ENCODE measurements at regions not wholly inside any gene's neighbourhood (a gene's known extent, or its start where the extent isn't known, plus 50 kb on each side); places are given as distances from the start of the nearest gene placed in this dataset.
A peak's percentile ranks its signal among the peaks of the same experiment; 100 is the strongest.

DNA sequence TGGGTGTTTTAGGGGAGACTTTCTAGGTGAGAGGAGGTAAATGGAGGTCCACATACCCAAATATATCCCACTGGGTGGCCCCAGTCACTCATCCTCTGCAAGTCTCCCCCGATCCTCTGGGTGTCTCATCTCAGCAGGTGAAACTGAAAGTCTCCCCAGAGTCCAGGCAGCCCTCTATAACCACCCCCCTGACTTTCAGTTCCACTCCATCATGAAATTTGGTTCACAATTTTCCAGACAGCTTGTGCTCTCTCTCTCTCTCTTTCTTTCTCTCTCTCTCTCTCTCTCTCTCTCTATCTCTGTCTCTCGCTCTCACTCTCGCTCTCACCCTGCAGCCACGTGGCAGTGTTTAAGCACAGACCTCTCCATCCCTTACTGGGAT lies 56.7 kb upstream of the ELN start:
- no peak overlapping the region for H3K27ac ChIP-seq
- TF ChIP-seq, protein P1, sequence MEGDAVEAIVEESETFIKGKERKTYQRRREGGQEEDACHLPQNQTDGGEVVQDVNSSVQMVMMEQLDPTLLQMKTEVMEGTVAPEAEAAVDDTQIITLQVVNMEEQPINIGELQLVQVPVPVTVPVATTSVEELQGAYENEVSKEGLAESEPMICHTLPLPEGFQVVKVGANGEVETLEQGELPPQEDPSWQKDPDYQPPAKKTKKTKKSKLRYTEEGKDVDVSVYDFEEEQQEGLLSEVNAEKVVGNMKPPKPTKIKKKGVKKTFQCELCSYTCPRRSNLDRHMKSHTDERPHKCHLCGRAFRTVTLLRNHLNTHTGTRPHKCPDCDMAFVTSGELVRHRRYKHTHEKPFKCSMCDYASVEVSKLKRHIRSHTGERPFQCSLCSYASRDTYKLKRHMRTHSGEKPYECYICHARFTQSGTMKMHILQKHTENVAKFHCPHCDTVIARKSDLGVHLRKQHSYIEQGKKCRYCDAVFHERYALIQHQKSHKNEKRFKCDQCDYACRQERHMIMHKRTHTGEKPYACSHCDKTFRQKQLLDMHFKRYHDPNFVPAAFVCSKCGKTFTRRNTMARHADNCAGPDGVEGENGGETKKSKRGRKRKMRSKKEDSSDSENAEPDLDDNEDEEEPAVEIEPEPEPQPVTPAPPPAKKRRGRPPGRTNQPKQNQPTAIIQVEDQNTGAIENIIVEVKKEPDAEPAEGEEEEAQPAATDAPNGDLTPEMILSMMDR (IDR thresholded peaks at IDR 0.05): no peak
- TF ChIP-seq ZFX (IDR thresholded peaks at IDR 0.05; ENCODE audit: borderline replicate concordance): no peak

DNA sequence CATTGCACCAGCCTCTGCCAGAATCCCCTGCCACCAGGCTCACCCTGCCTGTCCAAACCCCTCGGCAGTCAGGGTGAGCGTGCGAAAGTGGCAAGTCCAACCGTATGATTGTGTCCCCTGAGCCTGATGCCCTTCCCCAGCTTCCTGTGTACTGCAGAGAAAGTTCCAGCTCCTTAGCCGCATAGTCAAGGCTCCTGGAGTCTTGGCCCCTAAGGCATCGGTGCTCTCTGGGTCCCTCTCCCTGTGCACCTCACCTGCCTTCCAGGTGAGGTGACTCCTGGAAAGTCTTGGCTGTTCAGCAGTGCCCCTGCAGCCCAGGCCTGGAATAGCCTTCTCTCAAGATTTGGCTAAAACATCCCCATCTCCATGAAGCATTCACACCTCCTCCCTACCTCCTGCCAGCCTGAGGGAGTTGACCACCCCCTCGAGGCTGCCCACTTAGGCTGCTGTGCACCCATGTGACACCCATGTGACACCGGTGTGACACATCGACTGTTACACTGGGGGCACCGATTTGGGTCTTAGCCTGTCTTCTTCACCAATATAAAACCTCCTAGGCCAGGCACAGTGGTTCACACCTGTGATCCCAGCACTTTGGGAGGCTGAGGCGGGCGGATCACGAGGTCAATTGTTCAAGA lies 56.1 kb upstream of the ELN start:
- TF ChIP-seq ZFX (IDR thresholded peaks at IDR 0.05; ENCODE audit: borderline replicate concordance): no peak
- TF ChIP-seq, protein P1 (IDR thresholded peaks at IDR 0.05): peak; percentile 53
- no peak overlapping the region for H3K27ac ChIP-seq

DNA sequence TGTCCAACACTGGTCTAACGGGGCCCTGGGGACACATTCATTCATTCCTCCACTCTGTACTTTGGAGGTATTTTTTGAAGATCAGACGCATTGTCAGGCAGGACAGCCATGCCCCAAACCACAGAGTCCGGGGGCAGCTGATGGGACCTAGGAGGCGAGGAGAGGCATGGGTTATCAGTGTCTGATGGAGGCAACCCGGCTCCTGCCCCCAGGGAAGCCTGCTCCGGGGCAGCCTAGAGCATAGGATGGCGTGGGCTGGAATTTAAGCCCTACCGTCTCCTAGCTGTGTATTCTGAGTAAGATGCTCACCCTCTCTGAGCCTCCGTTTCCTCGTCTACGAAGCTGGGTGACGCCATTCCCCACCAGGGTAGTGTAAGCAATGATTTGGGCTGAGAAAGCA lies 55.4 kb upstream of the ELN start:
- TF ChIP-seq ZFX (IDR thresholded peaks at IDR 0.05; ENCODE audit: borderline replicate concordance): no peak
- TF ChIP-seq, protein P1 (IDR thresholded peaks at IDR 0.05): no peak
- H3K27ac ChIP-seq: no peak overlapping the region

DNA sequence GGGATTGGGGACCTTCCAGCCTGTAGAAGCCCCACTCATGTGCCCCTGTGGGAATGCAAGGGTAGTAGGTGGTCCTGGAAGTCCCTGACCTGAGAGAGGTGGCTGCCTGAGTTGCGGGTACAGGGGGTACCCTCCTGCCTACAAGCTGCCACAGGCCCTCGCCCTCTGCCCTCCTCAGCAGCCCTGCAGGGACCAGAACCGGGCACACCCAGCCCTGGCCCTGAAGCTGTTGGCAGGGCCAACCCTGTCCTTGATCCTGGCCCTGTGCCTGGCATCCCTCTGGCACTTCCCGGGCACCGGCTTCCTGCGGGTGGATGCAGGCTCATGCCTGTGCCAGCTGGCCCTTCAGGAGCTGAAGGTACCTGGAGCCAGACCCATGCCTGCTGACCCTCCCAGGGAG lies 54.9 kb upstream of the ELN start:
- TF ChIP-seq, protein P1 (IDR thresholded peaks at IDR 0.05): no peak
- no peak for TF ChIP-seq ZFX (IDR thresholded peaks at IDR 0.05; ENCODE audit: borderline replicate concordance)
- no peak overlapping the region for H3K27ac ChIP-seq

DNA sequence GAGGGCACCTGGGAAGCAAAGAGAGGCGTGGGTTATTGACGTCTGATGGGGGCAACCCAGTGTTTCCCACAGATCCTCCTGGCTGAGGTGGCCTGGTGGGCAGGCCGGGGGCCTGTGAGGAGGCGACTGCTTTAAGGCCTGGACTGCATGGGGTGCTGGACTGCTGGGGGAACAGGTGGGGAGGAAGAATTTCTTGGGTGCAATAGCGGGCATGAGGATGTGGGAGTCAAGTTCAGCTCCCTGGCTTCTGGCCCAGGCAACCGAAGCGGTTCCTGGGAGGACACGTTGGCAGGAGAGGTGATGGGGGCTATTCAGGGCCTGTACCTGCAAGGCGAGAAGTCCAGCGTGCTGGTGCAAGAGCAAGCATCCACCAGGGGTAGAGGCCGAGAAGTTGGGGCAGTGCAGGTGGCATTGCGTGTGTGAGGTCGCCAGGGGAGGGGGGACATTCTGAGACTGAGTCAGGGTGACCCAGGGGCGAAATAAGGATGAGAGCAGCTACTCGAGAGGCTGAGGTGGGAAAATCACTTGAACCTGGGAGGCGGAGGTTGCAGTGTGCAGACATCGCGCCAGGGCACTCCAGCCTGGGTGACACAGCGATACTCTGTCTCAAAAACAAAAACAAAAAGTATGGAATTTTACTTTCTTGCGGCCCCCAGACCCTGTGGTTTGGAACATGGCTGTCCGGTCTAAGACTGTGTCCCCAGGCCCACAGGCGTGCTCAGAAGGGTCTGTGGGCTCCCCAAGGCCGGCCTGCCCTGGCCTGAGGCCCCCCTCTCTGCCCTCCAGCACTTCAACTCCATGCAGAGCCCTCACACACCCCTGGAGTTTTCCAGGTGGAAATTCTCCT lies 53.6 kb upstream of the ELN start:
- TF ChIP-seq, protein P1 (IDR thresholded peaks at IDR 0.05): no peak
- no peak overlapping the region for H3K27ac ChIP-seq

DNA sequence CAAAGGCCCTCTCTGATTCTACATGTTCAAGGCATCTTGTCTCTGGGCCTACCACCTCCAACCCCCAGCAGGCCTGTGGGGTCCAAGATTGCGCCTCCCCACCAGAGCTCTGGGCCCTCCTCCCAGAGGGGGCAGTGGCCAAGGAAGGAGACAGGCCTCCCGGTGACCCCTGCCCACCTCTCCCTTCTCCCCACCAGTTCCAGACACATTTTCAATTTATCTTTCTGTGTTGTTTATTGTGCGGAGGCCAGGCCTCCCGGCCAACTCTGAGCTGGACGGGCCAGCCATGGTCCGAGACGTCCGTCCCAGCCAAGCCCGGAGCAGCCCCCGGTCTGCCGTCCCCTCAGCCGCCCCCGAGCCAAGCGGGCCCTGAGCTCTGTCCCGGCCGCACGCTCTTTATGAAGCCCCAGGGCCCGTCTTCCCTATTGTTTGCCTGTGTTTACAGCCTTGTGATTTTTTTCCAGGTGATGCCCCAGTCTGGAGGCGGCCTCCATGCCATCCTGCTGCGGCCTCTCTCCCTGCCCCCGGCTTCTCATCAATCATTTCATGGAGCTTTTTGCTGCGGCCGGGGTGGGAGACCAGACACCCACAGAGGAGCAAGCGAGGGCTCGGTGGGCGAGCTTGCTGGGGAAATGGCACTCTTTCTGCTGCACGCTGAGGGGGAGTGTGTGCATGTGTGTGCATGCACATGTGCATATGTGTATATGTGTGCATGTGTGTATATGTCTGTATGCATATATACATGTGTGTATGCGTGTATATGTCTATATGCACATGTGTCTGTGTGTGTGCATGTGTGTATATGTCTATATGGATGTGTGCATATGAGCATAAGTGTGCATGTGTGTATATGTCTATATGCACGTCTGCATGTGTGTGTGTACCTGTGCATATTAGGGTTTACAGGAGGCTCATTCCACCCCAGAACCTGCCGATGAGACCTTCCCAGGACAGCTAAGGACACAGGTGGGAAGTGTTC lies 52.7 kb upstream of the ELN start:
- H3K27ac ChIP-seq: no peak overlapping the region
- TF ChIP-seq, protein P1 (IDR thresholded peaks at IDR 0.05): no peak
- TF ChIP-seq ZFX (IDR thresholded peaks at IDR 0.05; ENCODE audit: borderline replicate concordance): no peak

Data from 22Rv1 (cell line).